ENCODE measurements at regions not wholly inside any gene's neighbourhood (a gene's known extent, or its start where the extent isn't known, plus 50 kb on each side); places are given as distances from the start of the nearest gene placed in this dataset.

GRCh38 chr13:37410316-37410715, 188.3 kb downstream of the POSTN start:
- DNase-seq (ENCODE audit: low spot score in 2 of 2), result no peak
- Histone ChIP-seq H3K4me1 (no peaks in the 10 kb centered on the region), H3K27ac (no peak overlapping the region), H3K36me3 (no peaks in the 10 kb centered on the region), H3K4me3 (no peak overlapping the region), H3K9me3 (no peaks in the 10 kb centered on the region), H3K27me3 (no peaks in the 10 kb centered on the region)
- TF ChIP-seq POLR2AphosphoS5 (IDR thresholded peaks at IDR 0.05), result no peak
- no peak for TF ChIP-seq POLR2A (IDR thresholded peaks at IDR 0.05)
- TF ChIP-seq CTCF (IDR thresholded peaks at IDR 0.05), result no peak
- TF ChIP-seq EP300 (IDR thresholded peaks at IDR 0.05), result no peak
- 90% methylated on average over 6 of the region's 6 CpGs for WGBS

- no peak for TF ChIP-seq POLR2AphosphoS5 (IDR thresholded peaks at IDR 0.05)
- TF ChIP-seq EP300 (IDR thresholded peaks at IDR 0.05), result no peak
- TF ChIP-seq POLR2A (IDR thresholded peaks at IDR 0.05), result no peak
- no peak for TF ChIP-seq CTCF (IDR thresholded peaks at IDR 0.05)
- Histone ChIP-seq H3K36me3 (no peaks in the 10 kb centered on the region), H3K9me3 (no peaks in the 10 kb centered on the region), H3K27me3 (no peaks in the 10 kb centered on the region), H3K27ac (no peak overlapping the region), H3K4me3 (no peak overlapping the region), H3K4me1 (no peaks in the 10 kb centered on the region)
- no peak for DNase-seq (ENCODE audit: low spot score in 2 of 2)
Measured at GRCh38 chr13:37409756-37410155, 188.8 kb downstream of the POSTN start.

GRCh38 chr13:37407156-37407555, 191.4 kb downstream of the POSTN start:
- TF ChIP-seq EP300 (IDR thresholded peaks at IDR 0.05), result no peak
- no peak for DNase-seq (ENCODE audit: low spot score in 2 of 2)
- WGBS, result 73% methylated on average over 4 of the region's 4 CpGs

GRCh38 chr13:37406031-37406430, 192.5 kb downstream of the POSTN start:
- TF ChIP-seq EP300 (IDR thresholded peaks at IDR 0.05) (no peak), CTCF (IDR thresholded peaks at IDR 0.05) (no peak), POLR2AphosphoS5 (IDR thresholded peaks at IDR 0.05) (no peak), POLR2A (IDR thresholded peaks at IDR 0.05) (no peak)
- Histone ChIP-seq H3K27ac (no peak overlapping the region), H3K4me3 (no peak overlapping the region), H3K9me3 (no peaks in the 10 kb centered on the region), H3K4me1 (no peaks in the 10 kb centered on the region), H3K27me3 (no peaks in the 10 kb centered on the region), H3K36me3 (no peaks in the 10 kb centered on the region)
- DNase-seq (ENCODE audit: low spot score in 2 of 2), result no peak
- 95% methylated on average over 1 of the region's 1 CpG for WGBS

More at GRCh38 chr13:37407156-37407555, 191.4 kb downstream of the POSTN start:
- H3K27me3 ChIP-seq, result no peaks in the 10 kb centered on the region
- no peak overlapping the region for H3K4me3 ChIP-seq
- H3K36me3 ChIP-seq, result no peaks in the 10 kb centered on the region
- H3K27ac ChIP-seq, result no peak overlapping the region
- H3K9me3 ChIP-seq, result no peaks in the 10 kb centered on the region
- no peaks in the 10 kb centered on the region for H3K4me1 ChIP-seq

- no peak overlapping the region for H3K27ac ChIP-seq
- DNase-seq (ENCODE audit: low spot score in 2 of 2), result no peak
- 61% methylated on average over 7 of the region's 7 CpGs for WGBS
- no peaks in the 10 kb centered on the region for H3K27me3 ChIP-seq
- no peak for TF ChIP-seq EP300 (IDR thresholded peaks at IDR 0.05)
- no peak for TF ChIP-seq CTCF (IDR thresholded peaks at IDR 0.05)
- TF ChIP-seq POLR2AphosphoS5 (IDR thresholded peaks at IDR 0.05), result no peak
- TF ChIP-seq POLR2A (IDR thresholded peaks at IDR 0.05), result no peak
- H3K4me1 ChIP-seq, result no peaks in the 10 kb centered on the region
- H3K9me3 ChIP-seq, result no peaks in the 10 kb centered on the region
- H3K36me3 ChIP-seq, result no peaks in the 10 kb centered on the region
- no peak overlapping the region for H3K4me3 ChIP-seq
Measured at GRCh38 chr13:37403776-37404527, 194.6 kb downstream of the POSTN start.

GRCh38 chr13:37401721-37402120, 196.8 kb downstream of the POSTN start:
- Histone ChIP-seq H3K4me1 (no peaks in the 10 kb centered on the region), H3K4me3 (no peak overlapping the region), H3K9me3 (no peaks in the 10 kb centered on the region), H3K36me3 (no peaks in the 10 kb centered on the region), H3K27me3 (no peaks in the 10 kb centered on the region), H3K27ac (no peak overlapping the region)
- DNase-seq (ENCODE audit: low spot score in 2 of 2), result no peak
- TF ChIP-seq EP300 (IDR thresholded peaks at IDR 0.05) (no peak), POLR2A (IDR thresholded peaks at IDR 0.05) (no peak), POLR2AphosphoS5 (IDR thresholded peaks at IDR 0.05) (no peak), CTCF (IDR thresholded peaks at IDR 0.05) (no peak)
